Liver (tissue), 8 donors: ENCODE measurements at regions not wholly inside any gene's neighbourhood (a gene's known extent, or its start where the extent isn't known, plus 50 kb on each side); places are given as distances from the start of the nearest gene placed in this dataset.

ENCODE experiments used
- DNase-seq: peaks from one replicate; pipeline ENCODE4 v3.0.0-alpha.2; 2017; ENCODE audit warnings: low spot score
- H3K27ac ChIP-seq, 2 donors: one replicate each; pipeline ENCODE4 v1.7.0; 2013; ENCODE audit warnings: inconsistent platforms in 2 of 2, low read length in 2 of 2, control low read depth in 1 of 2, low read depth in 1 of 2, mild to moderate bottlenecking in 1 of 2
- H3K27me3 ChIP-seq, 4 donors: one replicate each; pipeline versions ENCODE4 v1.6.1 to v1.7.0; 2013; ENCODE audit warnings: low read length in 3 of 4, inconsistent platforms in 1 of 4, mild to moderate bottlenecking in 1 of 4, moderate library complexity in 1 of 4; ENCODE audit not compliant: control insufficient read depth in 4 of 4, insufficient read depth in 4 of 4
- H3K36me3 ChIP-seq, 4 donors: one replicate each; pipeline versions ENCODE4 v1.6.1 to v1.7.0; 2013; ENCODE audit warnings: low read length in 3 of 4, mild to moderate bottlenecking in 3 of 4, low read depth in 1 of 4, moderate library complexity in 1 of 4; ENCODE audit not compliant: control insufficient read depth in 4 of 4, insufficient read depth in 3 of 4
- H3K4me1 ChIP-seq, 4 donors: one replicate each; pipeline versions ENCODE4 v1.6.1 to v1.7.0; 2013; ENCODE audit warnings: low read length in 3 of 4, mild to moderate bottlenecking in 3 of 4, moderate library complexity in 1 of 4; ENCODE audit not compliant: control insufficient read depth in 4 of 4, insufficient read depth in 4 of 4
- H3K4me3 ChIP-seq, 3 donors: one replicate each; pipeline versions ENCODE4 v1.6.1 to v1.7.0; 2013; ENCODE audit warnings: low read length in 3 of 3, control low read depth in 1 of 3, low read depth in 1 of 3, mild to moderate bottlenecking in 1 of 3
- H3K9ac ChIP-seq, 2 donors: one replicate each; pipeline ENCODE4 v1.7.0; 2013; ENCODE audit warnings: low read length in 2 of 2, mild to moderate bottlenecking in 2 of 2, moderate library complexity in 2 of 2, control low read depth in 1 of 2, low read depth in 1 of 2
- H3K9me3 ChIP-seq, 4 donors: one replicate each; pipeline versions ENCODE4 v1.6.1 to v1.7.0; 2013; ENCODE audit warnings: low read length in 3 of 4; ENCODE audit not compliant: control insufficient read depth in 4 of 4
- ATF3 ChIP-seq: IDR thresholded peaks from 2 replicates; pipeline ENCODE4 v1.6.1; 2016; ENCODE audit warnings: antibody characterized with exemption
- CTCF ChIP-seq: fragments of 150-350 bp; IDR thresholded peaks from 2 replicates; pipeline ENCODE4 v1.5.1; 2017; ENCODE audit warnings: improper control_type of control experiment, low read depth, low read length; ENCODE audit not compliant: missing input control
- FOXA1 ChIP-seq: IDR thresholded peaks from 2 replicates; pipeline ENCODE4 v1.6.1; 2016; ENCODE audit warnings: antibody characterized with exemption
- FOXA2 ChIP-seq: IDR thresholded peaks from 2 replicates; pipeline ENCODE4 v1.6.1; 2016; ENCODE audit warnings: antibody characterized with exemption
- GABPA ChIP-seq, 2 donors: IDR thresholded peaks in 1 of 2; conservative IDR thresholded peaks in 1 of 2; 2 replicates each; pipeline ENCODE4 v1.6.1; 2016; ENCODE audit warnings: antibody characterized with exemption in 2 of 2, mild to moderate bottlenecking in 1 of 2, moderate library complexity in 1 of 2
- HNF4A ChIP-seq, 2 donors: conservative IDR thresholded peaks; 2 replicates each; pipeline ENCODE4 v1.6.1; 2016; ENCODE audit warnings: antibody characterized with exemption in 2 of 2, mild to moderate bottlenecking in 2 of 2
- HNF4G ChIP-seq: IDR thresholded peaks from 2 replicates; pipeline ENCODE4 v1.6.1; 2016; ENCODE audit warnings: antibody characterized with exemption
- JUND ChIP-seq, 2 donors: IDR thresholded peaks; 2 replicates each; pipeline ENCODE4 v1.6.1; 2016; ENCODE audit warnings: antibody characterized with exemption in 2 of 2
- MAX ChIP-seq: IDR thresholded peaks from 2 replicates; pipeline ENCODE4 v1.6.1; 2016; ENCODE audit warnings: antibody characterized with exemption
- RAD21 ChIP-seq, 2 donors: IDR thresholded peaks; 2 replicates each; pipeline ENCODE4 v1.6.1; 2016; ENCODE audit warnings: antibody characterized with exemption in 2 of 2, mild to moderate bottlenecking in 2 of 2
- REST ChIP-seq: IDR thresholded peaks from 2 replicates; pipeline ENCODE4 v1.6.1; 2016; ENCODE audit warnings: antibody characterized with exemption, mild to moderate bottlenecking
- RXRA ChIP-seq, 2 donors: IDR thresholded peaks; 2 replicates each; pipeline ENCODE4 v1.6.1; 2017 to 2018; ENCODE audit warnings: antibody characterized with exemption in 2 of 2, mild to moderate bottlenecking in 1 of 2
- SP1 ChIP-seq: IDR thresholded peaks from 2 replicates; pipeline ENCODE4 v1.6.1; 2018; ENCODE audit warnings: antibody characterized with exemption, mild to moderate bottlenecking
- TAF1 ChIP-seq: conservative IDR thresholded peaks from 2 replicates; pipeline ENCODE4 v1.6.1; 2016; ENCODE audit warnings: antibody characterized with exemption, mild to moderate bottlenecking
- YY1 ChIP-seq: IDR thresholded peaks from 2 replicates; pipeline ENCODE4 v1.6.1; 2016; ENCODE audit warnings: antibody characterized with exemption, mild to moderate bottlenecking
- ZBTB33 ChIP-seq: IDR thresholded peaks from 2 replicates; pipeline ENCODE4 v1.6.1; 2016; ENCODE audit warnings: antibody characterized with exemption
- WGBS: extraction: QIAGEN DNeasy Blood & Tissue Kit; methylation state at CpG from one replicate; pipeline ENCODE4 v1.1.7; 2013; 5-methylcytosine and 5-hydroxymethylcytosine counted together
- donor health status: healthy.
- donor health status: healthy.
- donor health status: healthy.
- donor health status: healthy.
- donor health status: healthy.

GRCh38 chr6:155582016-155582991 is 126.7 kb upstream of the NOX3 start:
- no peak overlapping the region for H3K4me3 ChIP-seq

More at GRCh38 chr6:155582016-155582991, 126.7 kb upstream of the NOX3 start:
- Histone ChIP-seq H3K36me3 (no peaks in the 10 kb centered on the region), H3K9me3 (no peaks in the 10 kb centered on the region), H3K27me3 (peaks cover 0 to 3% (median 0%) of the 10 kb centered on the region in 4 donors), H3K4me1 (no peaks in the 10 kb centered on the region), H3K9ac (no peak overlapping the region), H3K27ac (no peak overlapping the region)
- TF ChIP-seq HNF4A (conservative IDR thresholded peaks at IDR 0.05), result no peak
- TF ChIP-seq GABPA (IDR thresholded peaks at IDR 0.05 in 1 of 2, conservative IDR thresholded peaks at IDR 0.05 in 1 of 2), result no peak
- no peak for TF ChIP-seq FOXA1
- TF ChIP-seq ZBTB33, result no peak
- no peak for TF ChIP-seq FOXA2
- TF ChIP-seq RXRA (IDR thresholded peaks at IDR 0.05), result no peak
- no peak for TF ChIP-seq JUND (IDR thresholded peaks at IDR 0.05)
- TF ChIP-seq TAF1, result no peak
- TF ChIP-seq HNF4G, result no peak
- TF ChIP-seq SP1, result no peak
- no peak for TF ChIP-seq REST
- TF ChIP-seq MAX, result no peak
- no peak for TF ChIP-seq YY1
- no peak for TF ChIP-seq RAD21 (IDR thresholded peaks at IDR 0.05)
- no peak for TF ChIP-seq ATF3
- TF ChIP-seq CTCF, result no peak
- WGBS, result 69% methylated on average over 9 of the region's 9 CpGs
- no peak for DNase-seq
